SH-SY5Y (cell line): ENCODE measurements at regions not wholly inside any gene's neighbourhood (a gene's known extent, or its start where the extent isn't known, plus 50 kb on each side); places are given as distances from the start of the nearest gene placed in this dataset.

Experiments used
- GATA2 ChIP-seq: IDR thresholded peaks from 2 replicates; pipeline ENCODE4 v1.6.1; 2011; ENCODE audit warnings: mild to moderate bottlenecking, low read depth, low read length
- GATA3 ChIP-seq: IDR thresholded peaks from 2 replicates; pipeline ENCODE4 v1.6.1; 2011; ENCODE audit warnings: low read depth, mild to moderate bottlenecking, low read length, moderate library complexity

- TF ChIP-seq GATA2, result no peak
- no peak for TF ChIP-seq GATA3
Measured at GRCh38 chr12:42846782-42847181, 257.2 kb upstream of the PRICKLE1 start.

- TF ChIP-seq GATA2 (no peak), GATA3 (no peak)
Measured at GRCh38 chr12:42834062-42834461, 244.5 kb upstream of the PRICKLE1 start.

DNA sequence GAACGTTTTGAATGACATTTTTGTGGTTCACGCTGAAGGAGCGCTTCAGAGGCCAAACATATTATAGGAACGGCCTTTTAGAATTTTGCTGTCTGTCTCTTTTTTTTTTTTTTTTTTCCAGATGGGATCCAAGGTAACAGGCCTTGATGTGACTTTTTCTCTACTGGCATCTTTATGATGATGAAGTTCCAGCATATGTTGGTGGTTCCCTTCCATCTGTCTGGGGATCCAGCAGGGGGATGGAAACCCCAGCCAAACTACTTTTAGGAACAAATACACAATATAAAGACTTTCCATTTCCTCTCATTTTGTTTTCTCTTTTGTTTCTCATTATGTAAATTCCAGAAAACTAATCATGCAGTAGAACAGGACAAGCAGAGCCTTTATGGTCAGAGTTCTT, 239.3 kb upstream of the PRICKLE1 start:
- TF ChIP-seq GATA3 (no peak), GATA2 (no peak)

DNA sequence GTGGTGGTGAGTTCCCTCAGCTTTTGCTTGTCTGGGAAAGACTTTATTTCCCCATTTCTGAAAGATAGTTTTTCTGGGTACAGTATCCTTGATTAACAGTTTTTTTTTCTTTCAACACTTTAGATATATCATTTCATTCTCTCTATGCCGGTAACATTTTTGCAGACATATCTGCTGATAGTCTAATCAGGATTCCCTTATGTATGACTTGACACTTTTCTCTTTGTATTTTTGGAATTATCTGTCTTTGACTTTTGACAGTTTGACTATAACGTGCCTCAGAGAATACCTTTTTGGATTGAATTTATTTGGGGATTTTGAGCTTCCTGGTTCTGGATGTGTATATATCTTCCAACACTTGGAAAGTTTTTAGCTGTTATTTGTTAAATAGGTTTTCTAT, 234.8 kb upstream of the PRICKLE1 start:
- TF ChIP-seq GATA3 (no peak), GATA2 (no peak)

GRCh38 chr12:42823679-42824078, 234.1 kb upstream of the PRICKLE1 start:
- TF ChIP-seq GATA3 (no peak), GATA2 (no peak)

DNA sequence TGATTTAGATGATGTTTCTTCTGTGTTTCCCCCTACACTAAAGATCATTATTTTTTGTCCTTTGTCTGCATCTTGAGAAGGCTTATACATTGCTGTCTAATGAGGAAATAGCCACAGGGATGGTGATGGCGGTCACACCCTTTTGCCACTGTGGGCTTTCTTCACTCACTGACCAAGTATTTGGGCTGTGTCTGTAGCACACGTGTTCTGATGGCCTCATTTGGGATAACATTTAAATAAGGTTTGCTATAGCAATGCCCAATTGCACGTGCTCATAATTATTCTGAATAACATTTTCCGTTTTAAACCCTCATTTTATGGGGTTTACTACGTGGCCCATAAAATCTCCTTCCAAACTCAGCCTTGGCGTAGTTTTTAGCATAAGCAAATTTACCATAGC, 230.3 kb upstream of the PRICKLE1 start:
- TF ChIP-seq GATA3, result no peak
- TF ChIP-seq GATA2, result no peak

DNA sequence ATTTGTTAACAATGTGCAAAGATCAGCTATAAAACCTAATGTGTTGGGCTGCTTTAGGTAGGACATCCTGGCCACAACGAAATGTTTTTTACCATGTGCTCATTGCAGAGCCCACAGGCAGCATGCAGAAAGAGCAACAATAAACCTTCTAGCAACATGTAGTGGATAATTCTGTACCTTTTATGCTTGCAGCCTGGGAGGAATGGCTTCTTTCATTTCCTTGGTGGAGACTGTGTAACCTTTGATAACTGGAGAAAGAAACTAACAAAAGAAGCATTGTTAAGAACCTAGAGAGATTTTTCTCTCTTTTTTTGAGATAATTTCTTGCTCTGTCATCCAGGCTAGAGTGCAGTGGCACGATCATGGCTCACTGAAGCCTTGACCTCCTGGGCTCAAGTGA, 225.5 kb upstream of the PRICKLE1 start:
- TF ChIP-seq GATA3 (no peak), GATA2 (no peak)

GRCh38 chr12:42812871-42813270, 223.3 kb upstream of the PRICKLE1 start:
- TF ChIP-seq GATA2 (no peak), GATA3 (no peak)

- TF ChIP-seq GATA2 (no peak), GATA3 (no peak)
Measured at GRCh38 chr12:42812086-42812485, 222.5 kb upstream of the PRICKLE1 start.

DNA sequence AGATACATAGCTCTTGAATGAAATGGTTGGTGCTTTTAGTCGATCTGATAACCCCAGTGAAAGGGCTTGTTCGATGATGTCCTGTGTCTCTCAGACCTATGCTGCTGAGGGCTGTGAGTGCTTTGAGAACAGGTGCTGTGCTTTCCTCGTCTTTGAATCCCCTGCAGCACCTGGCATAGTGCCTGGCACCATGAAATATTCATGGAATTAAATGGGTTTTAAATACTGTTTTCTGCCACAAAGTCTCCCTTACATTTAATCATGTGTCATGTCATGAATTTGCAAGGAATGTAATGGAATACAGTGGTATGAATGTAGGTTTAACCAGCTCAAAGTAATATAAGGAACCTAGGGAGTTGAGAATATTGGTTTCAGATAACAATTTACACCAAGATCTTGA, 220.5 kb upstream of the PRICKLE1 start:
- no peak for TF ChIP-seq GATA2
- TF ChIP-seq GATA3, result no peak

GRCh38 chr12:42809226-42809625, 219.7 kb upstream of the PRICKLE1 start:
- TF ChIP-seq GATA3, result no peak
- TF ChIP-seq GATA2, result no peak

GRCh38 chr12:42807766-42808165, 218.2 kb upstream of the PRICKLE1 start:
- no peak for TF ChIP-seq GATA3
- TF ChIP-seq GATA2, result no peak

DNA sequence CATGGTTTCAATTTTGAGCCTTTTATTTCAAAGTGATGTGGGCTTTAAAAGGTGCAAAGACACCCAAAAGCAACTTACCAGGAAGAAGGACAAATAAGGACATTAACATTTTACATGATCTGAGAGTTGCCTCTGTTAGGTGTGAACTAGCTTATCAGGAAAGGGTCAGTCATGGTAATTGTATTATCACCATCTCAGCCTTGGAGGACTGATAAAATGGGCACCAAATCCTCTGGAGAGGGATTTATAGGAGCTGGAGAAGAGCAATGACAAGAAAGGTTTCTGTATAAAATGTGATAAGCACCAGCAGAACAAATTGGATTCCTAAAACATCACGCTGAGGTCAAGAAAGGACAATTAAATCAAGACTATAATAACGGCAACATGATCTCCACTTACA, 217.7 kb upstream of the PRICKLE1 start:
- TF ChIP-seq GATA2, result no peak
- TF ChIP-seq GATA3, result no peak

GRCh38 chr12:42804928-42805327, 215.4 kb upstream of the PRICKLE1 start:
- TF ChIP-seq GATA3, result no peak
- TF ChIP-seq GATA2, result no peak

GRCh38 chr12:42802785-42803189, 213.2 kb upstream of the PRICKLE1 start:
- no peak for TF ChIP-seq GATA2
- no peak for TF ChIP-seq GATA3

DNA sequence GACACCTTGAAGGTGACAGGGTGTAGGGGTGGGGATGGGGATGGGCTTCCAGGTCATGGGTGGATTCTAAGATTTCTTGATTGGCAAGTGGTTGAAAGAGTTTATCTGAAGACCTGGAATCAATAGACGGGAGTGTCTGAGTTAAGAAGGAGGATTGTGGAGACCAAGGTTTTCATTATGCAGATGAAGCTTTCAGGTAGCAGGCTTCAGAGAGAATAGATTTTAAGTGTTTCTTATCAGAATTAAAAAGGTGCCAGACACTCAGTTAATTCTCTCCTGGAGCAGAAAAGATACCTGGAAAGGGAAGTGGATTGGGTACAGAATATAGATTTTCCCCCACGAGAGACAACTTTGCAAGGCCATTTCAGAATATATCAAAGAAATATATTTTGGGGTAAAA, 211.7 kb upstream of the PRICKLE1 start:
- TF ChIP-seq GATA3, result no peak
- TF ChIP-seq GATA2, result no peak
